HCEC 1CT (cell line): ENCODE measurements at regions not wholly inside any gene's neighbourhood (a gene's known extent, or its start where the extent isn't known, plus 50 kb on each side); places are given as distances from the start of the nearest gene placed in this dataset.
"Not testable (repeated sequence)": the region's sequence is repeated elsewhere in the genome, so short reads cannot be mapped to it uniquely, and the experiment has no call there.

ENCODE experiments used
- DNase-seq: peaks from one replicate; pipeline ENCODE4 v3.0.0-alpha.2; 2017

- no peak for DNase-seq
These were observed 541.4 kb upstream of the ATP2B1 start for GRCh38 chr12:90250042-90250441.

DNA sequence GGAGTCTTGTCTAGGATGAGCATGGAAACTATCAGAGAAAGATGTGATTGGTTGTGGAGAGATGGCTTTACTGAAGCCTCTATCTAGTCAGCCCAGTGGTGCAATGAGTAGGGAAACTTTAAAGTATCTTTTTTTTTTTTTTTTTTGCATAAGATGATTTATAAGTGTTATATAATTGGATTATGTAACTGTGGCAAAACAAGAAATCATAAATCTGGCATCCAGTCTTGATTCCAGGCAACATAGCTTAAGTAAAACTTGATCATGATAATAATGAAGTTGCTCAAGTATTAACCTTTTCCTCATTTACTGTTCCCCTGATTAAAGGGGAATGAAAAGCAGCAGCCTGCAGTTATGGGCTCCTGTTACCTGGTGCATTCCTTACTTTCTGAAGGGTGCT is 538.0 kb upstream of the ATP2B1 start:
- no peak for DNase-seq

DNA sequence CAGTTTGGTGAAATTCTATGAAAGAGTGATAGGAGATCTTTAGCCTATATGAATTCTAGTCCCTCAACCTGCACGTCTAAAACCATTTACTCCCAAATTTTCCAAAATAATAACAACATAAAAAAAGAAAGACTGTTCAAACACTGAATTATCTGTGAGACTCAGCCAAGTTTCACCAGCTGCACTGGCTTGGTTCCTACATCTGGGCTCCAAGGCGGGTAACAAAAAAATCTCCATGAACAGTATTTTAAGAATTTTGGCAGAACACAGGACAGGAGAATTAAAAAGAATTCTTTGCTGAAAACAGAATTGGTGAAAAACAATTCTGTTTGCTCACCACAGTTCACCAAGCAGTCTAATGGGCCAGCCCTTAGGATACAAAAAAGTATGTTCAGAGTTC is 536.8 kb upstream of the ATP2B1 start:
- DNase-seq: no peak

GRCh38 chr12:90244232-90244631 is 535.6 kb upstream of the ATP2B1 start:
- DNase-seq: no peak

- DNase-seq: no peak
These were observed 534.6 kb upstream of the ATP2B1 start for GRCh38 chr12:90243211-90243610.

- no peak for DNase-seq
These were observed 531.2 kb upstream of the ATP2B1 start for GRCh38 chr12:90239732-90240260.

DNA sequence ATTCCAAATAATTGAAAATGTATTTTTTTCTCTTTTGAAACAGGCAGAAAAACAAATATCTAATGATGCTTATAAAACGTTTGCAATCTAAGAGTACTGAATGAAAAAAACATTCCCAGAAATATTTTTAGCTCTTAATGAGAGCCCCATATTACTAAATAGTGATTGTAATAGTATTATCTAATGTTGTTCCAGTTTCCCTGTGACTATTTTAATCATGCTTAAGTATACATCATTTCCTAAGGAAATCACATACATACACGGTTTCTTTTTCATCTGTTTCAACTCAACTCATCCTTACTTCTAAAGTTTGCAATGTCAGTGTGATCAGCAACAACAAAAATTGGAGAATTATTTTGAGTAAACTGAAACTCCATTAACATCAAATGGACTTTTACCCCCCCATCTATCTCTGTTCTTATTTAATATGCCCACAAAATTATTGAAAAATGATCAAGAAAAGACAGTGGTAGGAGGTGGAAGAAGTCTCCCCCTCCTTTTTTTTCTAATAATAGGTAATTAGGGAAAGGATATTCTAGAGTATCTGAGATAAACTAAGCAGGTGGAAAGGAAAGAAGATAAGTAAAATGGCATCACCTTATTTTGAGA is 530.1 kb upstream of the ATP2B1 start:
- DNase-seq: no peak

GRCh38 chr12:90237841-90238240 is 529.2 kb upstream of the ATP2B1 start:
- no peak for DNase-seq

DNA sequence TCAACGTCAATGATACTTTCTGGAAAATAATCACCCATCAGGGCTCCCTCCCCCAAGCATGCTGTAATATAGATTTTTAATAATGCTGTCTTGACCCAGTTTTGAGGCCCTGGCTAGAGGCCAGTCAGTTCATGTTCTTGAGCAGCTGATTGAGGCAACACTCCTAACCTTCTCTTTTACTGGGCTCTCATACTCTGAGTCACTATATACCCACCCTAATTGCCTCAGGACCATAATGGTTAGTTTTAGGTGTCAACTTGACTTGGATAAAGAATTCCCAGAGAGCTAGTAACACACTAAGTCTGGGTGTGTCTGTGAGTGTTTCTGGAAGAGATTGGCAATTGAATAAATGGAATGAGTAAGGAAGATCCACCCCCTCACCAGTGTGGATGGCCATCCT is 527.0 kb upstream of the ATP2B1 start:
- no peak for DNase-seq

DNA sequence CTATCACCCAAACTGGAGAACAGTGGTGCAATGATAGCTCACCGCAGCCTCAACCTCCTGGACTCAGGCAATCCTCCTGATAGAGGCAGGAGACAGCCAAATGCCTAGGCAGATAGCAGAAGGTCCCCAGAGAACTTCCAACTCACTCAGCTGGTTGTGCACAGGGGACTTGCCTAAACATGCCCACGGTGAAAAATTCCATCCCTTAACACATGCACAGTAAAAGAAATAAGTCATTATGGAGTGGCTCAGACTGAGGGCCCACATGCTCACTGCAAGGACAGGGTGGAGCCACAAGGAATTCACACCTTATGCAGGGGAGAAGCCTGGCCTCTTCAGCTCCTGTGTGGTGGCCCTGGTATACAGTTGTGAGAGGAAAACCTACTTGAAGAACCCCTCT is 525.8 kb upstream of the ATP2B1 start:
- no peak for DNase-seq

DNA sequence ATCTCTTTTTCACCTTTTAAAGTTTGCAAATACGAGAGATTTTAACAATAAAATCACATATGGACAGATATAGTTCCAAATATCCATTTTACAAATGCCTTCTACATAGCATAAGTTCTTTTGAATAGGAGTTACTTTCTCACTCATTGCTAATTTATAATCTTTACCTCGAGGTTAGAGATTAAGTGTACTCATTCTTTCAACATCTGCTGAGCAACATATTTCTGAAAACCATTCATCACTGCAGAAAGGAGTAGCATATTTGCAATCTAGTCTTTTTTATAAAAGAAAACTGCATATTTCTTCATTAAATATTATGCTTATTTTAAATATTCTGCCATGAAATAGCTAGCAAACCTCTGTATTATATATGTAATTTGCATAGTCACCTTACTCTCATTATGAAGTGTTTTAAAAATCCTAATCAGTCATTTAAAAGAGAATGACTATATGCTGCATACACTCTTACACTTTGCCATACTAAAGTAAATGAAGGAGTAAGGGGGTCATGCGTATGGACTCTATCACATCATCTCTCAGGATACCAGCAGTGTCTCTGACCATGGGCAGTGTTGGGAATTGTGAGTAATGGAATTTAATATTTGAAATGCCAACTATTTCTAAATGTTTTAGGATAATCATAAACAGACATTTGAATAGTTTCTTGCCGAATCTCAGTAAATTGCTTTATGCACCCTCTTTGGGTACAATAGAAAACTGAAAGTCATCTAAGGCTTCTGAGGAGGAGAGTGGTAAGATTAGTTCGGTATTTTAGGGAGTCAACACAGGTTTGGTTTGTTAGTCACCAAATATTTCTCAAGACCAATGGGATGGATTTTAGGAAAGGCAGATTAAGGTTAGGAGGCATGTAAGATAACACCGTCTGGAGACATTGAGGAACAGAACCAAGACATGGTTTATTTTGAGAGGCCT is 524.8 kb upstream of the ATP2B1 start:
- DNase-seq: peak; percentile 56

- DNase-seq: no peak
These were observed 521.0 kb upstream of the ATP2B1 start for GRCh38 chr12:90229407-90230170.

DNA sequence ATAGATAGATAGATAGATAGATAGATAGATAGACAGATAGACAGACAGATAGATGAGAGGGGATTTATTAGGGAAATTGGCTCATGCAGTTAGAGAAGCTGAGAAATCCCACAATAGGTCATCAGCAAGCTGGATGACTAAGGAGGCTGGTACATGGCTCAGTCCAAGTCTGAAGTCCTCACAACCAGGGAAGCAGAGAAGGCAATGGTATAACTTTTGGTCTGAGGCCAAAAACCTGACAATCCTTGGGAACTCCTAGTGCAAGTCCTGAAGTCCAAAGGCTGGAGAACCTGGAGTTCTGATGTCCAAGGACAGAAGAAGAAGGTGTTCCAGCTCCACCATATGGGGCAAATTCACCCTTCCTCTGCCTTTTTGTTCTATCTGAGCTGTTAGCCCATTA is 517.6 kb upstream of the ATP2B1 start:
- DNase-seq: no peak

DNA sequence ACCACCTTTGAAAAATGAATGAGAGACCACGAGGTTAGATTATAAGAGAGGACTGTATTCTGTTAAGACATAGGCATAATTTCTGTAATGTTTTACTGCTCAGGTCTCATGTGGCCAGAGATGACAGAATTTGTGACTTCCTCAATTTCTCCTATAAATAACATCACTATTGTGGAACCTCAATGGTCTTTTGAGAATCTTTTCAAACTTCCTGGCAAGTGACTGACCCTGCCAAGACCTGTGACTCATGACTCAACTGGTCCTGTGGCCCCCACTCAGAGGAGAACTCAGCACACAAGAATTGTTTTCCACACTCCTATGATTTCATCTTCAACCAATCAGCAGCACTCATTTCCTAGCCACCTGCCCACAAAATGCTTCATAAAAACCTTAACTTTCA is 508.2 kb upstream of the ATP2B1 start:
- peak; percentile 47 for DNase-seq

- DNase-seq: no peak
These were observed 507.4 kb upstream of the ATP2B1 start for GRCh38 chr12:90216020-90216552.

DNA sequence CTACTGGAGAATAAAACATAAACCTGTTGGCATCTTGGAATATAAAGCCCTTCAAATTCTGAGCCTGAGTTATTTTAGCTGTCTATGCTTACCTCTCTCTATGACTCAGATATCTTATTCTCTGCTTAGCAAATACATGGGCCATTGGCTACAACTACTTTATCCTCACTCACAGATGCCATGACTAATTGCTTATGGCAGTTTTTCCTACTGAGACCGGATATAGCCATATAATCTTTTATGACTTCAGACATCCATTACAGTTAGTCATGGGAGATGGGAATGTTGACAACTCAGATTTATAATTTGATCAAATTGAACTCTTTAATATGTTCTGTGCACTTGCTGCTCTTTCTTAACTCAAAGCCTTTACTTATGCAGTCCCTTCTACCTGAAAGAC is 502.4 kb upstream of the ATP2B1 start:
- peak; percentile 94 for DNase-seq

DNA sequence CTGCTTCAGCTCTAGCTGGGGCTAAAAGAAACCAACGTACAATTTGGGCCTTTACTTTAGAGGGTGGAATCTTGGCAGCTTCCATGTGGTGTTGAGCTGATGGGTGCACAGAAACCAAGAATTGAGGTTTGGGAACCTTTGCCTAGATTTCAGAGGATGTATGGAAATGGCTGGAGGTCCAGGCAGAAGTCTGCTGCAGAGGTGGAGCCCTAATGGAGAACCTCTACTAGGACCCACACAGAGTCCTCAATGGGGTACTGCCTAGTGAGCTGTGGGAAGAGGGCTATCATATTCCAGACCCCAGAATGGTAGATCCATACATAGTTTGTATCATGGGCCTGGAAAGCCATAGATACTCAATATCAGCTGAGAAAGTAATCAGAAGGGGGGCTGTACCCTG is 500.4 kb upstream of the ATP2B1 start:
- DNase-seq: no peak

- not testable (repeated sequence) for DNase-seq
These were observed 499.7 kb upstream of the ATP2B1 start for GRCh38 chr12:90208379-90208778.

DNA sequence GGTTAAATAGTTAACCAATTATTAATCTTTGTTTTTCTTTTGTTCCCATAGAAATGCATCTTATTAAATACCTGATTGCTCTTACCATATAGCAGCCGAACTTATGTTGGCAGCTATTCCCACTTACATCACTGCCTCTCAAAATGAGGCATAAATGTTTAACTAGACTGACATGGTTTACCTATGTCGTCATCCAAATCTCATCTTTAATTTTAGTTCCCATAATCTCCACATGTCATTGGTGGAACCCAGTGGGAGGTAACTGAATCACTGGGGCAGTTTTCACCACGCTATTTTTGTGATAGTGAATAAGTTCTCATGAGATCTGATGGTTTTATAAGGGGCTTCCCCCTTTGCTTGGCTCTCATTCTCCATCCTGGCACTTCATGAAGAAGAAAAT is 499.2 kb upstream of the ATP2B1 start:
- no peak for DNase-seq

GRCh38 chr12:90205165-90205564 is 496.5 kb upstream of the ATP2B1 start:
- DNase-seq: no peak

DNA sequence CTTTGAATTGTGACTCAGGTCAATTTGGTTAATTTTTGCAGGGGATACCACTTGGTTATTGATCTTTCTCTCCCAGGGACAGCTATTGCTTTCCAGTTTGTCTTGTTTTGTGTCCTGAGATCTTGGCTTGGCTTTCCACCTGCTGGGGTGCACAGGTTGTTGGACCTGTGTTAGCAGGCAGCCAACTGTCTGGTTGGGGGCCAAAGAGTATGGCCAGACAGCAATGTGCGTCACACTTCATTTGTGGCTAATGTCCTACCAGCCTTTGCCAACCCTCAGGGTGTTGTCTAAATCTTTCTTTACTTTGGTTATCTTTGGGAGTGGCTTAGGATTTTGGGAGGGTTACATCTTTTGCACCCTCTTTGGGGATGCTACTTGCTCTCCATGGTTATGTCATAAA is 494.9 kb upstream of the ATP2B1 start:
- DNase-seq: no peak

- no peak for DNase-seq
These were observed 490.4 kb upstream of the ATP2B1 start for GRCh38 chr12:90199006-90199405.

- DNase-seq: no peak
These were observed 484.9 kb upstream of the ATP2B1 start for GRCh38 chr12:90193500-90193899.
